ENCODE measurements at regions not wholly inside any gene's neighbourhood (a gene's known extent, or its start where the extent isn't known, plus 50 kb on each side); places are given as distances from the start of the nearest gene placed in this dataset.

DNA sequence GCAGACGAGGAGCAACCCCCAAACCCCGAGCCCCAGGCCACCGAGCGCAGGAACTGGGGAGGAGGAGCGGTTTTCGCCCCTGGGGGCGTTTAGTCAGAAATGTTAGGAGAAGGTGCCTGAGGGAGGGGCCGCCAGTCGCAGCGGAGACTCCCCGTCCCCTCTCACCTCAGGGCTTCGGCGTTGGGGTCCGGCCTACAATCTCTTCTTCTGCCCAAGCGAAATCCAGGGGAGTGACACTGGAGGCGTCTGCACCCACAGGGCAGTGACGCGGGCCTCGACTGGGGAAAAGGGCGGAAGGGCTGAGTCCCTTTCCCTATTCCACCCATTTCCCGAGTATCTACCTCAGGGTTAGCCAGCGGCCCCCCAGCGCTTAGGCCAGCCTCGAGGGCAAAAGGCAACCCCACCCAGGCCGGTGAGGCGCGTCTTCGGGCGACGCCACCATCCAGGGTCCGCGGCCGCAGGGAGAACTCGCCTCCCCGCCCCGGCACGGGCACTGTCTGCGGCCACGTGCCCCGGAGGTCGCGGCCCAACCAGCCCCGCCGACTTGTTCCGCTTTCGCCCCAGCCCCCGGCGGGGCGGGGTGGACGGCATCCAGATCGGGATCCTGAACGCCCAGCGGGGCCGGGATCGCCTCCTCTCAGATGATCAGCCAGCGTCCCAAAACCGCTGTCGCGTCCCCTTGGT is 118.7 kb upstream of the BARHL2 start:
- TF ChIP-seq, protein P1, sequence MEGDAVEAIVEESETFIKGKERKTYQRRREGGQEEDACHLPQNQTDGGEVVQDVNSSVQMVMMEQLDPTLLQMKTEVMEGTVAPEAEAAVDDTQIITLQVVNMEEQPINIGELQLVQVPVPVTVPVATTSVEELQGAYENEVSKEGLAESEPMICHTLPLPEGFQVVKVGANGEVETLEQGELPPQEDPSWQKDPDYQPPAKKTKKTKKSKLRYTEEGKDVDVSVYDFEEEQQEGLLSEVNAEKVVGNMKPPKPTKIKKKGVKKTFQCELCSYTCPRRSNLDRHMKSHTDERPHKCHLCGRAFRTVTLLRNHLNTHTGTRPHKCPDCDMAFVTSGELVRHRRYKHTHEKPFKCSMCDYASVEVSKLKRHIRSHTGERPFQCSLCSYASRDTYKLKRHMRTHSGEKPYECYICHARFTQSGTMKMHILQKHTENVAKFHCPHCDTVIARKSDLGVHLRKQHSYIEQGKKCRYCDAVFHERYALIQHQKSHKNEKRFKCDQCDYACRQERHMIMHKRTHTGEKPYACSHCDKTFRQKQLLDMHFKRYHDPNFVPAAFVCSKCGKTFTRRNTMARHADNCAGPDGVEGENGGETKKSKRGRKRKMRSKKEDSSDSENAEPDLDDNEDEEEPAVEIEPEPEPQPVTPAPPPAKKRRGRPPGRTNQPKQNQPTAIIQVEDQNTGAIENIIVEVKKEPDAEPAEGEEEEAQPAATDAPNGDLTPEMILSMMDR (IDR thresholded peaks at IDR 0.05): no peak
- TF ChIP-seq POLR2A (IDR thresholded peaks at IDR 0.05): no peak

Measured in vagina (tissue), 2 donors.